GM18505 (cell line): ENCODE measurements at regions not wholly inside any gene's neighbourhood (a gene's known extent, or its start where the extent isn't known, plus 50 kb on each side); places are given as distances from the start of the nearest gene placed in this dataset.

Source experiments
- ATAC-seq: cut with Tn5 transposase; IDR thresholded peaks from one replicate; pipeline ENCODE4 v1.9.1; 2021; ENCODE audit not compliant: unreplicated experiment
- POLR2A ChIP-seq: IDR thresholded peaks from 4 replicates; pipeline ENCODE4 v1.6.1; 2011; ENCODE audit warnings: borderline replicate concordance; ENCODE audit not compliant: insufficient read depth, insufficient read length; ENCODE audit errors: extremely low read depth

- ATAC-seq: no peak
Observed at GRCh38 chr5:125499636-125500332, 753.3 kb upstream of the ZNF608 start.

GRCh38 chr5:125501396-125501795 is 755.0 kb upstream of the ZNF608 start:
- ATAC-seq: no peak
- no peak for TF ChIP-seq POLR2A

More at GRCh38 chr5:125499636-125500332, 753.3 kb upstream of the ZNF608 start:
- TF ChIP-seq POLR2A: no peak

GRCh38 chr5:125503946-125504345 is 757.5 kb upstream of the ZNF608 start:
- no peak for ATAC-seq
- TF ChIP-seq POLR2A: no peak

- no peak for ATAC-seq
- no peak for TF ChIP-seq POLR2A
Observed at GRCh38 chr5:125505115-125505514, 758.7 kb upstream of the ZNF608 start.

- no peak for TF ChIP-seq POLR2A
- no peak for ATAC-seq
Observed at GRCh38 chr5:125506124-125506523, 759.7 kb upstream of the ZNF608 start.

GRCh38 chr5:125508225-125508624 is 761.8 kb upstream of the ZNF608 start:
- ATAC-seq: no peak
- no peak for TF ChIP-seq POLR2A

GRCh38 chr5:125510651-125511050 is 764.2 kb upstream of the ZNF608 start:
- no peak for ATAC-seq
- TF ChIP-seq POLR2A: no peak

GRCh38 chr5:125517973-125518550 is 771.6 kb upstream of the ZNF608 start:
- ATAC-seq: no peak
- no peak for TF ChIP-seq POLR2A

- no peak for TF ChIP-seq POLR2A
Observed at GRCh38 chr5:125521289-125521688, 774.9 kb upstream of the ZNF608 start.

GRCh38 chr5:125525356-125525755 is 778.9 kb upstream of the ZNF608 start:
- no peak for TF ChIP-seq POLR2A
- no peak for ATAC-seq

More at GRCh38 chr5:125521289-125521688, 774.9 kb upstream of the ZNF608 start:
- no peak for ATAC-seq

GRCh38 chr5:125526966-125527365 is 780.5 kb upstream of the ZNF608 start:
- no peak for ATAC-seq
- no peak for TF ChIP-seq POLR2A

GRCh38 chr5:125528881-125529280 is 782.4 kb upstream of the ZNF608 start:
- no peak for ATAC-seq
- no peak for TF ChIP-seq POLR2A

GRCh38 chr5:125530833-125531615 is 784.6 kb upstream of the ZNF608 start:
- no peak for ATAC-seq
- no peak for TF ChIP-seq POLR2A

GRCh38 chr5:125536095-125536494 is 789.7 kb upstream of the ZNF608 start:
- ATAC-seq: no peak
- no peak for TF ChIP-seq POLR2A
